22Rv1 (cell line): ENCODE measurements at regions not wholly inside any gene's neighbourhood (a gene's known extent, or its start where the extent isn't known, plus 50 kb on each side); places are given as distances from the start of the nearest gene placed in this dataset.

ENCODE experiments used
- CTCF ChIP-seq: fragments of 450-650 bp; IDR thresholded peaks from 2 replicates; pipeline ENCODE4 v1.5.1; 2017; ENCODE audit warnings: mild to moderate bottlenecking
- ZFX ChIP-seq: fragments of 450-650 bp; IDR thresholded peaks from 2 replicates; pipeline ENCODE4 v1.6.1; 2017; ENCODE audit warnings: antibody characterized with exemption, borderline replicate concordance

- TF ChIP-seq CTCF (no peak), ZFX (no peak)
Measured at GRCh38 chr6:14571746-14572145, 454.2 kb downstream of the CD83 start.
